RWPE1 (cell line): ENCODE measurements at regions not wholly inside any gene's neighbourhood (a gene's known extent, or its start where the extent isn't known, plus 50 kb on each side); places are given as distances from the start of the nearest gene placed in this dataset.

ENCODE experiments used
- CTCF ChIA-PET: fragments of 350-600 bp; sonication (Branson Sonifier 250); formaldehyde crosslinking; extraction: SDS; loops from one replicate; lab custom pipeline; 2021; lab: Yijun Ruan, JAX
- POLR2A ChIA-PET: fragments of 400-600 bp; formaldehyde crosslinking; extraction: SDS; loops from one replicate; lab custom pipeline; 2020; ENCODE audit warnings: antibody characterized with exemption; ENCODE audit not compliant: low non-redundant PET; lab: Yijun Ruan, JAX
- DNase-seq: peaks from one replicate; pipeline ENCODE4 v3.0.0; 2012; ENCODE audit warnings: low spot score
- H3K27ac ChIP-seq: fragments of 450-650 bp; 2 replicates; pipeline ENCODE4 v1.5.1; 2017
- TF ChIP-seq, protein P1 (sequence below): fragments of 450-650 bp; conservative IDR thresholded peaks from 2 replicates; pipeline ENCODE4 v1.5.1; 2017; ENCODE audit warnings: low read depth, mild to moderate bottlenecking

DNA sequence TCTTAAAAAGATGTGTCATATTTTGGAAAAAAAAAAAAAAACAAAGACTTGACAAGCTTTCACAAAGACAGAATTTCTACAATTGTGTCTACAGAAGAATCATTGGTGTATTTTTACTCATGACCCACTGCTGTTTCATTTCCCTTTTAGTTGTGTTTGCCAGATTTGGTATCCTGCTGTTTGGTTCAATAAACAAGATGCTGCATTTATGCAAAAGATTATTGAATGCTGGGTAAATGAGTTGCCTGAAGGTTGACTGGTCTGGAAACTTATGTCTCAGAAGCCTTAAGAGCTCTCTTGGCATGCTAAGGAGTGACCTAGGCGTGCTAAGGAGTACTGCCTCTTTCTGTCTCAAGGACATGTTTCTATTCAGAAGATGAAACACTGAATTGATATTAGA is 64.9 kb upstream of the NPY2R start:
- DNase-seq: no peak
- TF ChIP-seq, protein P1, sequence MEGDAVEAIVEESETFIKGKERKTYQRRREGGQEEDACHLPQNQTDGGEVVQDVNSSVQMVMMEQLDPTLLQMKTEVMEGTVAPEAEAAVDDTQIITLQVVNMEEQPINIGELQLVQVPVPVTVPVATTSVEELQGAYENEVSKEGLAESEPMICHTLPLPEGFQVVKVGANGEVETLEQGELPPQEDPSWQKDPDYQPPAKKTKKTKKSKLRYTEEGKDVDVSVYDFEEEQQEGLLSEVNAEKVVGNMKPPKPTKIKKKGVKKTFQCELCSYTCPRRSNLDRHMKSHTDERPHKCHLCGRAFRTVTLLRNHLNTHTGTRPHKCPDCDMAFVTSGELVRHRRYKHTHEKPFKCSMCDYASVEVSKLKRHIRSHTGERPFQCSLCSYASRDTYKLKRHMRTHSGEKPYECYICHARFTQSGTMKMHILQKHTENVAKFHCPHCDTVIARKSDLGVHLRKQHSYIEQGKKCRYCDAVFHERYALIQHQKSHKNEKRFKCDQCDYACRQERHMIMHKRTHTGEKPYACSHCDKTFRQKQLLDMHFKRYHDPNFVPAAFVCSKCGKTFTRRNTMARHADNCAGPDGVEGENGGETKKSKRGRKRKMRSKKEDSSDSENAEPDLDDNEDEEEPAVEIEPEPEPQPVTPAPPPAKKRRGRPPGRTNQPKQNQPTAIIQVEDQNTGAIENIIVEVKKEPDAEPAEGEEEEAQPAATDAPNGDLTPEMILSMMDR: no peak
- CTCF ChIA-PET: no interaction called here
- POLR2A ChIA-PET: no interaction called here
- H3K27ac ChIP-seq: no peak overlapping the region
